Epithelial cell of esophagus (primary cell): ENCODE measurements at regions not wholly inside any gene's neighbourhood (a gene's known extent, or its start where the extent isn't known, plus 50 kb on each side); places are given as distances from the start of the nearest gene placed in this dataset.
"Not testable (repeated sequence)": the region's sequence is repeated elsewhere in the genome, so short reads cannot be mapped to it uniquely, and the experiment has no call there.

Experiments
- DNase-seq: peaks from one replicate; pipeline ENCODE4 v3.0.0; 2010; ENCODE audit warnings: low read depth
- H3K4me3 ChIP-seq: 2 replicates; pipeline ENCODE4 v1.5.1; 2011; ENCODE audit warnings: mild to moderate bottlenecking, low read length, control low read depth
- CTCF ChIP-seq: IDR thresholded peaks from 2 replicates; pipeline ENCODE4 v1.5.1; 2011; ENCODE audit warnings: low read depth, mild to moderate bottlenecking, low read length, control low read depth, inconsistent platforms; ENCODE audit not compliant: insufficient read depth; ENCODE audit errors: missing control alignments

- DNase-seq, H3K4me3 ChIP-seq: not testable (repeated sequence)
Measured at GRCh38 chr10:109809954-109810353, 113.4 kb downstream of the XPNPEP1 start.

GRCh38 chr10:109801191-109801590, 122.1 kb downstream of the XPNPEP1 start:
- not testable (repeated sequence) for H3K4me3 ChIP-seq, DNase-seq

GRCh38 chr10:109790647-109791046, 132.7 kb downstream of the XPNPEP1 start:
- H3K4me3 ChIP-seq: no peak overlapping the region
- DNase-seq: no peak
- TF ChIP-seq CTCF: no peak

GRCh38 chr10:109784236-109784635, 139.1 kb downstream of the XPNPEP1 start:
- TF ChIP-seq CTCF: no peak
- DNase-seq: peak; percentile 39
- no peak overlapping the region for H3K4me3 ChIP-seq

- TF ChIP-seq CTCF: no peak
- no peak overlapping the region for H3K4me3 ChIP-seq
- DNase-seq: no peak
Measured at GRCh38 chr10:109783286-109783685, 140.0 kb downstream of the XPNPEP1 start.

GRCh38 chr10:109780997-109781396, 142.3 kb downstream of the XPNPEP1 start:
- no peak for DNase-seq
- no peak for TF ChIP-seq CTCF
- H3K4me3 ChIP-seq: no peak overlapping the region

- no peak for TF ChIP-seq CTCF
- no peak overlapping the region for H3K4me3 ChIP-seq
Measured at GRCh38 chr10:109778993-109779392, 144.3 kb downstream of the XPNPEP1 start.

GRCh38 chr10:109774121-109774440, 149.2 kb downstream of the XPNPEP1 start:
- DNase-seq: no peak
- no peak for TF ChIP-seq CTCF
- H3K4me3 ChIP-seq: no peak overlapping the region

More at GRCh38 chr10:109778993-109779392, 144.3 kb downstream of the XPNPEP1 start:
- no peak for DNase-seq
